ENCODE measurements at regions not wholly inside any gene's neighbourhood (a gene's known extent, or its start where the extent isn't known, plus 50 kb on each side); places are given as distances from the start of the nearest gene placed in this dataset.

DNA sequence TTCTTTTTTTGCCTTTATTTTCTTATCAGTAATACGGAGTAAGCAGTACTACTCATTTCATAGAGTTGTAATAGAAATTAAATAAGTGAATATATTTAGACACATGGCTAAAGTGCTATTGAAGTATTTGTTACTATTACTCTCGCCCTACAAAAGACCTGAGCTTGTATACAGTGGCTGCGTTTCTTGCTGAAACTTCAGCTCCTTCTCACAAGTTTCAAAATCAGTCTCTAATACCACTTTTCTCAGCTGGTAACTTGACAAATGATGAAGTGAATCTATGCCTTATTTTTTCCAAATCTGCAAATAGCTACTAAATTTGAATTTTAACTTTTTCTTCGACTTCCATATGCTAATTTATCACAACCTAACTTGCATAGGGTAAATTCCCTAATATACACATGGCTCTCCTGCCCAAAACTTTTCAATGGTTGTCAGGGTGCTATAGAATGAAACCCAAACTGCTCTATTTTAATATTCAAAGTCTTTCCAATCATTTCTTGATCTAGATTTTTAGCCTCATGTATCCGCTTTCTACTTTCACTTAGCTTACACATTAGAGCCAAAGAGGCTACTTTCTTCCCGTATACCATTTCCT, 347.8 kb upstream of the GULP1 start:
- Histone ChIP-seq H3K4me2 (no peak overlapping the region), H3K4me3 (no peak overlapping the region)
- no peak overlapping the region for H3K4me3 Mint-ChIP-seq

More for the DNA sequence above, 347.8 kb upstream of the GULP1 start:
- H3K36me3 Mint-ChIP-seq (ENCODE audit: low read depth) = no peaks in the 10 kb centered on the region
- no peaks in the 10 kb centered on the region for H3K27me3 Mint-ChIP-seq (ENCODE audit: insufficient read depth, low read depth, poor library complexity)
- TF ChIP-seq, protein P1, sequence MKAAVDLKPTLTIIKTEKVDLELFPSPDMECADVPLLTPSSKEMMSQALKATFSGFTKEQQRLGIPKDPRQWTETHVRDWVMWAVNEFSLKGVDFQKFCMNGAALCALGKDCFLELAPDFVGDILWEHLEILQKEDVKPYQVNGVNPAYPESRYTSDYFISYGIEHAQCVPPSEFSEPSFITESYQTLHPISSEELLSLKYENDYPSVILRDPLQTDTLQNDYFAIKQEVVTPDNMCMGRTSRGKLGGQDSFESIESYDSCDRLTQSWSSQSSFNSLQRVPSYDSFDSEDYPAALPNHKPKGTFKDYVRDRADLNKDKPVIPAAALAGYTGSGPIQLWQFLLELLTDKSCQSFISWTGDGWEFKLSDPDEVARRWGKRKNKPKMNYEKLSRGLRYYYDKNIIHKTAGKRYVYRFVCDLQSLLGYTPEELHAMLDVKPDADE (IDR thresholded peaks at IDR 0.05) = no peak
- TF ChIP-seq EZH2phosphoT487 (IDR thresholded peaks at IDR 0.05; ENCODE audit: unreplicated experiment) (no peak), CREB1 (CRISPR knock-in tag; IDR thresholded peaks at IDR 0.05; ENCODE audit: low read depth) (no peak), EZH2 (IDR thresholded peaks at IDR 0.05; ENCODE audit: low read depth, unreplicated experiment) (no peak), ZNF114 (CRISPR knock-in tag; IDR thresholded peaks at IDR 0.05) (no peak), POLR2AphosphoS5 (IDR thresholded peaks at IDR 0.05; ENCODE audit: low read depth) (no peak), STAT1 (IDR thresholded peaks at IDR 0.05; ENCODE audit: unreplicated experiment) (no peak), ZNF331 (CRISPR knock-in tag; IDR thresholded peaks at IDR 0.05; ENCODE audit: low read depth) (no peak), NANOG (IDR thresholded peaks at IDR 0.05; ENCODE audit: borderline replicate concordance) (no peak), CTCF (conservative IDR thresholded peaks at IDR 0.05; ENCODE audit: low read depth in 2 of 2) (no peak), ZNF462 (CRISPR knock-in tag; IDR thresholded peaks at IDR 0.05) (no peak)
- TF ChIP-seq, protein P2, sequence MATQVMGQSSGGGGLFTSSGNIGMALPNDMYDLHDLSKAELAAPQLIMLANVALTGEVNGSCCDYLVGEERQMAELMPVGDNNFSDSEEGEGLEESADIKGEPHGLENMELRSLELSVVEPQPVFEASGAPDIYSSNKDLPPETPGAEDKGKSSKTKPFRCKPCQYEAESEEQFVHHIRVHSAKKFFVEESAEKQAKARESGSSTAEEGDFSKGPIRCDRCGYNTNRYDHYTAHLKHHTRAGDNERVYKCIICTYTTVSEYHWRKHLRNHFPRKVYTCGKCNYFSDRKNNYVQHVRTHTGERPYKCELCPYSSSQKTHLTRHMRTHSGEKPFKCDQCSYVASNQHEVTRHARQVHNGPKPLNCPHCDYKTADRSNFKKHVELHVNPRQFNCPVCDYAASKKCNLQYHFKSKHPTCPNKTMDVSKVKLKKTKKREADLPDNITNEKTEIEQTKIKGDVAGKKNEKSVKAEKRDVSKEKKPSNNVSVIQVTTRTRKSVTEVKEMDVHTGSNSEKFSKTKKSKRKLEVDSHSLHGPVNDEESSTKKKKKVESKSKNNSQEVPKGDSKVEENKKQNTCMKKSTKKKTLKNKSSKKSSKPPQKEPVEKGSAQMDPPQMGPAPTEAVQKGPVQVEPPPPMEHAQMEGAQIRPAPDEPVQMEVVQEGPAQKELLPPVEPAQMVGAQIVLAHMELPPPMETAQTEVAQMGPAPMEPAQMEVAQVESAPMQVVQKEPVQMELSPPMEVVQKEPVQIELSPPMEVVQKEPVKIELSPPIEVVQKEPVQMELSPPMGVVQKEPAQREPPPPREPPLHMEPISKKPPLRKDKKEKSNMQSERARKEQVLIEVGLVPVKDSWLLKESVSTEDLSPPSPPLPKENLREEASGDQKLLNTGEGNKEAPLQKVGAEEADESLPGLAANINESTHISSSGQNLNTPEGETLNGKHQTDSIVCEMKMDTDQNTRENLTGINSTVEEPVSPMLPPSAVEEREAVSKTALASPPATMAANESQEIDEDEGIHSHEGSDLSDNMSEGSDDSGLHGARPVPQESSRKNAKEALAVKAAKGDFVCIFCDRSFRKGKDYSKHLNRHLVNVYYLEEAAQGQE (IDR thresholded peaks at IDR 0.05; ENCODE audit: unreplicated experiment) = no peak
- no peaks in the 10 kb centered on the region for H3K4me1 Mint-ChIP-seq
- ATAC-seq = no peak
- no peaks in the 10 kb centered on the region for H3F3A ChIP-seq (replicated peaks; ENCODE audit: low read depth)
- no peaks in the 10 kb centered on the region for H3K36me3 ChIP-seq (ENCODE audit: insufficient read depth)
- no peaks in the 10 kb centered on the region for H3K27me3 ChIP-seq (ENCODE audit: insufficient read depth)
- H4K20me1 ChIP-seq (replicated peaks; ENCODE audit: insufficient read depth) = no peaks in the 10 kb centered on the region
- H3K27ac ChIP-seq (ENCODE audit: low read depth) = no peak overlapping the region
- no peak overlapping the region for H2AFZ ChIP-seq
- DNase-seq (ENCODE audit: low spot score) = no peak
- no peaks in the 10 kb centered on the region for H3K9me3 Mint-ChIP-seq
- no peak overlapping the region; the same call in 1 of the 2 replicates for H3K27ac Mint-ChIP-seq
- H3K4me1 ChIP-seq (ENCODE audit: insufficient read depth) = no peaks in the 10 kb centered on the region
- no peaks in the 10 kb centered on the region for H3K9me2 ChIP-seq (ENCODE audit: insufficient read depth)
- no peaks in the 10 kb centered on the region for H3K79me2 ChIP-seq (replicated peaks; ENCODE audit: insufficient read depth)
